ENCODE measurements at regions not wholly inside any gene's neighbourhood (a gene's known extent, or its start where the extent isn't known, plus 50 kb on each side); places are given as distances from the start of the nearest gene placed in this dataset.

DNA sequence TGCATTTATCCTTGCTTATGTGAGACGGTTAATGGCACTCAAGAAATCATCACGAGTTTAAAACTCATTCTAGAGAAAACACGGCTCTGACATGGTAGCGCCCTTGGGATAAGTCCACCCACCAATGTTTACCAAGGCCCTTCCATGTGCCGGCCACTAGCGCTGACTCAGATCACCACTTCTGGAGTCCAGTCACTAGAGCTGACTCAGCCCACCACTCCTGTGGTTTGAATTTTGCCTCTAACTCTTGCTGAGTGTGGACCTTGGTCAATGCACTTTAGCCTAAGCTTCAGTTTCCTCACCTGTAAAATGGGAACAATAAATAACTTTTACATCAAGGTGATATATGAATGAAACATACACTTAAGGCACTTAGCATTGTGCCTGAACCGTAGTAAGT is 358.4 kb upstream of the PROK2 start:
- H4K20me1 ChIP-seq (ENCODE audit: insufficient read depth, poor library complexity, severe bottlenecking) = no peaks in the 10 kb centered on the region
- H3K79me2 ChIP-seq = no peaks in the 10 kb centered on the region
- H3K9me3 ChIP-seq (ENCODE audit: low read depth) = no peaks in the 10 kb centered on the region
- no peaks in the 10 kb centered on the region for H3K36me3 ChIP-seq (replicated peaks; ENCODE audit: insufficient read depth, low read depth)
- WGBS (ENCODE audit: low lambda C conversion rate, missing lambda C conversion rate) = 91% methylated on average over 7 of the region's 7 CpGs
- no peaks in the 10 kb centered on the region for H3K27me3 ChIP-seq
- peaks cover 8% of the 10 kb centered on the region for H3K4me1 ChIP-seq (ENCODE audit: insufficient read depth)
- TF ChIP-seq EZH2 (IDR thresholded peaks at IDR 0.05; ENCODE audit: borderline replicate concordance) (no peak), EZH2phosphoT487 (IDR thresholded peaks at IDR 0.05; ENCODE audit: low read depth, severe bottlenecking, unreplicated experiment) (no peak)
- TF ChIP-seq, protein P1, sequence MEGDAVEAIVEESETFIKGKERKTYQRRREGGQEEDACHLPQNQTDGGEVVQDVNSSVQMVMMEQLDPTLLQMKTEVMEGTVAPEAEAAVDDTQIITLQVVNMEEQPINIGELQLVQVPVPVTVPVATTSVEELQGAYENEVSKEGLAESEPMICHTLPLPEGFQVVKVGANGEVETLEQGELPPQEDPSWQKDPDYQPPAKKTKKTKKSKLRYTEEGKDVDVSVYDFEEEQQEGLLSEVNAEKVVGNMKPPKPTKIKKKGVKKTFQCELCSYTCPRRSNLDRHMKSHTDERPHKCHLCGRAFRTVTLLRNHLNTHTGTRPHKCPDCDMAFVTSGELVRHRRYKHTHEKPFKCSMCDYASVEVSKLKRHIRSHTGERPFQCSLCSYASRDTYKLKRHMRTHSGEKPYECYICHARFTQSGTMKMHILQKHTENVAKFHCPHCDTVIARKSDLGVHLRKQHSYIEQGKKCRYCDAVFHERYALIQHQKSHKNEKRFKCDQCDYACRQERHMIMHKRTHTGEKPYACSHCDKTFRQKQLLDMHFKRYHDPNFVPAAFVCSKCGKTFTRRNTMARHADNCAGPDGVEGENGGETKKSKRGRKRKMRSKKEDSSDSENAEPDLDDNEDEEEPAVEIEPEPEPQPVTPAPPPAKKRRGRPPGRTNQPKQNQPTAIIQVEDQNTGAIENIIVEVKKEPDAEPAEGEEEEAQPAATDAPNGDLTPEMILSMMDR (IDR thresholded peaks at IDR 0.05; ENCODE audit: poor library complexity) = no peak
- no peaks in the 10 kb centered on the region for H3K9me2 ChIP-seq (replicated peaks; ENCODE audit: insufficient read depth)
- no peak overlapping the region for H3K4me3 ChIP-seq
- H2AFZ ChIP-seq = no peak overlapping the region
- no peak overlapping the region for H3K4me2 ChIP-seq
- DNase-seq (ENCODE audit: low spot score) = no peak
- no peak overlapping the region for H3K27ac ChIP-seq

DNA sequence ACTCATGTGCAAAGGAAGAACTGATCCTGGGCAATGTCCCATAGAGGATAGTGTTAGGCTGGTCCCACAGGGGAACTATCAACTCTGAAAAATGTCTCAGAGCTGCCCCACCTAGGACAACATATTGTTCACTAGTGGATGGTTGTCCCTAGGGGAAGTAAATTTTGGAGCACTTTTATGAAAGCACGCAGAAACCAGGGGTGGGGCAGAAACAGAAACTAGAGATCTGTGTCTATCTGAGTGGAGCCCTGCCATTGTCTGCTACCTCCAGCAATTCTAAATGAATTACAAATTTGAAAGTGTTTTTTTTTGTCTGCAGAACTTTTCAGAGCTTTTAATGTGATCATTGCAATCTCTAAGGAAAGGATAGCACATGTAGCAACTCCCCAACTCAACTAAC is 357.1 kb upstream of the PROK2 start:
- TF ChIP-seq EZH2 (IDR thresholded peaks at IDR 0.05; ENCODE audit: borderline replicate concordance) = no peak
- TF ChIP-seq EZH2phosphoT487 (IDR thresholded peaks at IDR 0.05; ENCODE audit: low read depth, severe bottlenecking, unreplicated experiment) = no peak
- no peak overlapping the region for H2AFZ ChIP-seq
- DNase-seq (ENCODE audit: low spot score) = no peak
- H3K9me3 ChIP-seq (ENCODE audit: low read depth) = no peaks in the 10 kb centered on the region
- H3K9me2 ChIP-seq (replicated peaks; ENCODE audit: insufficient read depth) = no peaks in the 10 kb centered on the region
- H3K4me2 ChIP-seq = no peak overlapping the region
- H4K20me1 ChIP-seq (ENCODE audit: insufficient read depth, poor library complexity, severe bottlenecking) = no peaks in the 10 kb centered on the region
- peaks cover 8% of the 10 kb centered on the region for H3K4me1 ChIP-seq (ENCODE audit: insufficient read depth)
- H3K36me3 ChIP-seq (replicated peaks; ENCODE audit: insufficient read depth, low read depth) = no peaks in the 10 kb centered on the region
- no peak overlapping the region for H3K4me3 ChIP-seq
- no peaks in the 10 kb centered on the region for H3K27me3 ChIP-seq
- WGBS (ENCODE audit: low lambda C conversion rate, missing lambda C conversion rate) = 90% methylated on average over 1 of the region's 1 CpG
- H3K27ac ChIP-seq = no peak overlapping the region
- H3K79me2 ChIP-seq = no peaks in the 10 kb centered on the region

- TF ChIP-seq EZH2 (IDR thresholded peaks at IDR 0.05; ENCODE audit: borderline replicate concordance) (no peak), EZH2phosphoT487 (IDR thresholded peaks at IDR 0.05; ENCODE audit: low read depth, severe bottlenecking, unreplicated experiment) (no peak)
- TF ChIP-seq, protein P1 (IDR thresholded peaks at IDR 0.05; ENCODE audit: poor library complexity) = no peak
- H3K9me2 ChIP-seq (replicated peaks; ENCODE audit: insufficient read depth) = no peaks in the 10 kb centered on the region
- H3K79me2 ChIP-seq = no peaks in the 10 kb centered on the region
- no peak overlapping the region for H3K4me3 ChIP-seq
- H3K9me3 ChIP-seq (ENCODE audit: low read depth) = no peaks in the 10 kb centered on the region
- H3K27me3 ChIP-seq = no peaks in the 10 kb centered on the region
- no peak overlapping the region for H3K27ac ChIP-seq
- no peak overlapping the region for H2AFZ ChIP-seq
- H4K20me1 ChIP-seq (ENCODE audit: insufficient read depth, poor library complexity, severe bottlenecking) = no peaks in the 10 kb centered on the region
- H3K4me1 ChIP-seq (ENCODE audit: insufficient read depth) = peaks cover 8% of the 10 kb centered on the region
- 74% methylated on average over 1 of the region's 1 CpG for WGBS (ENCODE audit: low lambda C conversion rate, missing lambda C conversion rate)
- no peaks in the 10 kb centered on the region for H3K36me3 ChIP-seq (replicated peaks; ENCODE audit: insufficient read depth, low read depth)
- no peak overlapping the region for H3K4me2 ChIP-seq
- DNase-seq (ENCODE audit: low spot score) = no peak
Measured at GRCh38 chr3:72141264-72141663, 356.3 kb upstream of the PROK2 start.

DNA sequence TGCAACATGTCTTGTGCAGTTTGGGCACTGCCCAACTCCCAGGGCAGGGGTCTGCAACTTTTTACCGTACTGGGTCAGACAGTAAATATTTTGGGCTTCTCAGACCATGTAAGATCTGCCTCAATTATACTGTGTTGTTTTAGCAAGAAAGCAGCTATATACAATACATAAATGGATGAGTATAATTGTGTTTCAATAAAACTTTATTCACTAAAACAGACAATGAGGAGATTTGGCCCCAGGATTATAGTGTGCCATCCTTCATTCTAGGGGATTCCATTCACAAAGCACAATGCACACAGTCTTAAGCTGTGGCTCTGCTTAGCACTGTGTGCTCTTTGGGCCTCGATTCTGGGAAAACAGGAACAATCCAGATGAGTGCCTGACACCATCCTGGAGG is 354.4 kb upstream of the PROK2 start:
- Histone ChIP-seq H3K27me3 (no peaks in the 10 kb centered on the region), H3K4me1 (ENCODE audit: insufficient read depth) (peaks cover 4% of the 10 kb centered on the region), H3K9me2 (replicated peaks; ENCODE audit: insufficient read depth) (no peaks in the 10 kb centered on the region), H3K36me3 (replicated peaks; ENCODE audit: insufficient read depth, low read depth) (no peaks in the 10 kb centered on the region), H3K9me3 (ENCODE audit: low read depth) (no peaks in the 10 kb centered on the region), H3K27ac (no peak overlapping the region), H4K20me1 (ENCODE audit: insufficient read depth, poor library complexity, severe bottlenecking) (no peaks in the 10 kb centered on the region), H3K4me3 (no peak overlapping the region), H3K4me2 (no peak overlapping the region), H2AFZ (no peak overlapping the region), H3K79me2 (no peaks in the 10 kb centered on the region)
- DNase-seq (ENCODE audit: low spot score) = no peak
- WGBS (ENCODE audit: low lambda C conversion rate, missing lambda C conversion rate) = 93% methylated on average over 2 of the region's 2 CpGs
- no peak for TF ChIP-seq EZH2phosphoT487 (IDR thresholded peaks at IDR 0.05; ENCODE audit: low read depth, severe bottlenecking, unreplicated experiment)
- TF ChIP-seq EZH2 (IDR thresholded peaks at IDR 0.05; ENCODE audit: borderline replicate concordance) = no peak

Measured in hepatocyte (in vitro differentiated cells).